Middle frontal gyrus (tissue), 1 donor: ENCODE measurements at regions not wholly inside any gene's neighbourhood (a gene's known extent, or its start where the extent isn't known, plus 50 kb on each side); places are given as distances from the start of the nearest gene placed in this dataset.

ENCODE experiments used
- DNase-seq: peaks from one replicate; pipeline ENCODE4 v3.0.0-alpha.2; 2015; ENCODE audit warnings: low spot score; ENCODE audit errors: extremely low spot score

GRCh38 chr15:31473385-31474058 is 146.9 kb downstream of the KLF13 start:
- DNase-seq = no peak

GRCh38 chr15:31474059-31474868 is 147.6 kb downstream of the KLF13 start:
- DNase-seq = no peak

- no peak for DNase-seq
These were observed 149.7 kb downstream of the KLF13 start for GRCh38 chr15:31476236-31476810.

- no peak for DNase-seq
These were observed 150.2 kb downstream of the KLF13 start for GRCh38 chr15:31476866-31477265.

- no peak for DNase-seq
These were observed 150.7 kb downstream of the KLF13 start for GRCh38 chr15:31477301-31477700.

- no peak for DNase-seq
These were observed 151.4 kb downstream of the KLF13 start for GRCh38 chr15:31477851-31478701.

GRCh38 chr15:31478702-31479221 is 152.1 kb downstream of the KLF13 start:
- no peak for DNase-seq

- DNase-seq = no peak
These were observed 153.9 kb downstream of the KLF13 start for GRCh38 chr15:31480356-31481025.

GRCh38 chr15:31481142-31481541 is 154.5 kb downstream of the KLF13 start:
- no peak for DNase-seq

- DNase-seq = no peak
These were observed 155.7 kb downstream of the KLF13 start for GRCh38 chr15:31482122-31482922.

- no peak for DNase-seq
These were observed 156.7 kb downstream of the KLF13 start for GRCh38 chr15:31483053-31483985.

GRCh38 chr15:31483986-31484951 is 157.6 kb downstream of the KLF13 start:
- no peak for DNase-seq

- no peak for DNase-seq
These were observed 158.4 kb downstream of the KLF13 start for GRCh38 chr15:31484986-31485385.

- DNase-seq = no peak
These were observed 158.8 kb downstream of the KLF13 start for GRCh38 chr15:31485431-31485830.

- DNase-seq = no peak
These were observed 159.4 kb downstream of the KLF13 start for GRCh38 chr15:31485911-31486461.

- no peak for DNase-seq
These were observed 159.9 kb downstream of the KLF13 start for GRCh38 chr15:31486506-31486905.
